NCI-H2029 treated with DMSO at 0.1 percent for 48 hours (cell line): ENCODE measurements at regions not wholly inside any gene's neighbourhood (a gene's known extent, or its start where the extent isn't known, plus 50 kb on each side); places are given as distances from the start of the nearest gene placed in this dataset.

Experiments
- DNase-seq: peaks from one replicate; lab custom pipeline; 2025; lab: John Stamatoyannopoulos, UW

- no peak for DNase-seq
Measured at GRCh38 chr4:138858419-138858818, 157.2 kb upstream of the NOCT start.

- DNase-seq = no peak
Measured at GRCh38 chr4:138857416-138857815, 158.2 kb upstream of the NOCT start.

DNA sequence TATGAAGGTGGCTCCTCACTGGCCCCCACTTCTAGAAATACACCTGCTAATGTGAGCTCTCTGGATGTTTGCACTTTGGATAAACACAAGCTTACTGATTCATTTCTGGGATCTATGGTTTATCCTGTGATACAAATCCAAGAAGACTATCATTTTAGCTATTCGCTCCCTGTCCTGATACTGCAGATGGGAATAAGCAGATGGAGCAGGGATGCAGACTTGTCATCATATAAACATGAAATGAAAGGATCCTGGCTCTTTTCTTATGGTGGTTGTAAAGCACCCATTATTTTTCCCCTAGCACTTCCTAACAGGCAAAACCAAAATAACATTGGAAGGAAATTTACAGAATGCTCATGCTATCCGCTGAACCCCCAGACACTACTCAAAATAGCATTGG, 162.9 kb upstream of the NOCT start:
- DNase-seq = no peak

- DNase-seq = no peak
Measured at GRCh38 chr4:138851391-138852335, 163.9 kb upstream of the NOCT start.

DNA sequence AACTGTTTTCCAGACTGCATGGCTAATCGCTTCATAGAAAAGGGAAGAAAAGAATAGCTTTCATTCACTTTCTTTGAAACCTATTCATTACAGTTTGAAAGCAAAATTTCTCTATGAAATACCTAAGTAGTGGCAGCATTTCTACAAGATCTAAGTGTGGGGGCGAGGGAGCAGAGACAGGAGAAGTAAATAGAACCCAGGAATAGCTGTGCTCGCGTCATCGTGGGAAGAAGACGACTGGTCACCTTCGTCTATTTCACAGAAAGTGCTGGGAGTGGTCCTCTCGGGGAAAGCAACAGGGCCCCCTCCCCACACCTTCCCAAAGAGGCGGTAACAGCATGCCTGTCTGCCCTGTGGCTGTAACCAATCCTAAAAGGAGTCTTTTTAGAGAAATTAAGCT, 169.9 kb upstream of the NOCT start:
- no peak for DNase-seq

- no peak for DNase-seq
Measured at GRCh38 chr4:138845054-138845453, 170.5 kb upstream of the NOCT start.

GRCh38 chr4:138843616-138844015, 172.0 kb upstream of the NOCT start:
- DNase-seq = no peak

DNA sequence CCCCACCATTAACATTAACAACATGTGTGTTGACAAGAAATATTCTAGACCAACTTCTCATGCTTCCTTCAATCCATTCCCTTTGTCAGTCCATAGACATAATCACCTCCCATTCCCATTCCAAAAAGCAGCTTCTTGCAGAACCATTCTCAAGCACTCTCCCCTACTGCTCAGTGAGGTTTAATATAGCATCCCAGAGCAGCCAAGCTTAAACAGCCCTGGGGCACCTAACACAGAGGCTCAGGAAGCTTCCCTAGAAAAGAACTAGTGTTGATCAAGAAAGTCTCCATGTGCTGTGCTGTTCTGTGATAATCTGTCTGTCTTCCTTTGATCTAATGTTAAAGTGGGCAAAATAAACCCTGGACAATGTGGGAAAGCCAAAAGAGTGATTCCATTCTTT, 174.2 kb upstream of the NOCT start:
- no peak for DNase-seq

GRCh38 chr4:138838251-138838650, 177.3 kb upstream of the NOCT start:
- DNase-seq = no peak

- DNase-seq = no peak
Measured at GRCh38 chr4:138835832-138836533, 179.6 kb upstream of the NOCT start.

GRCh38 chr4:138833974-138834373, 181.6 kb upstream of the NOCT start:
- DNase-seq = no peak

GRCh38 chr4:138832563-138832962, 183.0 kb upstream of the NOCT start:
- no peak for DNase-seq

DNA sequence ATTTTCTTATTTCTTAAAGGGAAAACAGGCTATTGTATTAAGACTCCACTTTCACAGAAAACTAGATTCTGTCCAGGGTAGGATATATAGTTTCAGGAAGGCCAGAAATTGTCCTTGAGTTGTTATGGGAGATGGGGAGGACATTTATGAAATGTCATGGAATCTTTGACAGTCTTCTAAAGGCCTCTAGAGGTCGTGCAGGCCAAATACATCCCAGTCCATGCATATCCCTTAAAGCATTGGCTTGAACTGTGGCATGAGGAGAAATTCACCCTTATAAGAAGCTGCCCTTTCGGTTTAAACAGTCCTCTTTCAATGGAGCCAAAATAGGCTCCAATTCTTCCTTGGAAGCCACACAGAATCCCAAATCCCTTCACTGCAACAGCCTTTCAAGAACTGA, 183.6 kb upstream of the NOCT start:
- no peak for DNase-seq

GRCh38 chr4:138828926-138829325, 186.7 kb upstream of the NOCT start:
- DNase-seq = no peak

GRCh38 chr4:138826754-138827153, 188.8 kb upstream of the NOCT start:
- DNase-seq = no peak

- DNase-seq = no peak
Measured at GRCh38 chr4:138826322-138826721, 189.3 kb upstream of the NOCT start.

DNA sequence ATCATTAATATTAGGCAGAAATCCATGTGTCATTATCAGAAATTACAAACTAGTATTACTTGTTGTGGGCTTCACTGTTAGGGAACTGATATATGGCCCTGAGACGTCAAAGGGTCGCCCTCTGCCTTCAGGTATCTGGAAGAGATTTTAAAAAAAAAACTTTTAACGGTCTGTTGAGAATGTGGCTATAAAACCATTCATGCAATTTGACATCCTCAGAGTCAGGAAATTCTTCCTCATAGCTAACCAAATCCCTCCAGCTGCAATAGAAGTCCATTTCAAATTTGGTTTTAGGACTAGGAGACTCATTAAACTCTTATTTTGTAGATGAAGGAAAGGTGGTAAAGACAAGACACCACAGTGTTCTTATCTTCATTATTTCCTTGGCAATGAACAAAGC, 194.2 kb upstream of the NOCT start:
- no peak for DNase-seq

DNA sequence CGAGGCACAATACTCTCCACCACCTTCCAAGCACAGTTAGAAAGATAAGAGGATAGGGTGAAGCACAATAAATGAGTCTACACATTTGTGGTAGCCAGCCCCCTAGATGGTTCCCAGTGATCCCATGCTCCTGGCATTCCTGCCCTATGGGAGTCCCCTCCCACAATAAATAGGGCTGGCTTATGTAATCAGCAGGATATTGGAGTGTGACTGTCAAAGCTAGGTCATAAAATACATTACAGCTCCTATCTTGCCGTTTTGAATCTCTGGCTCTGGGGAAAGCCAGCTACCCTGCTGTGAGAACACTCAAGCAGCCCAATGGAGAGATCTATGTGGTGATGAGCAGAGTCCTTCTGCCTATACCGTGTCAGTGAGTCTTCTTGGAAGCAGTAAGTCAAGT, 198.7 kb upstream of the NOCT start:
- DNase-seq = no peak

DNA sequence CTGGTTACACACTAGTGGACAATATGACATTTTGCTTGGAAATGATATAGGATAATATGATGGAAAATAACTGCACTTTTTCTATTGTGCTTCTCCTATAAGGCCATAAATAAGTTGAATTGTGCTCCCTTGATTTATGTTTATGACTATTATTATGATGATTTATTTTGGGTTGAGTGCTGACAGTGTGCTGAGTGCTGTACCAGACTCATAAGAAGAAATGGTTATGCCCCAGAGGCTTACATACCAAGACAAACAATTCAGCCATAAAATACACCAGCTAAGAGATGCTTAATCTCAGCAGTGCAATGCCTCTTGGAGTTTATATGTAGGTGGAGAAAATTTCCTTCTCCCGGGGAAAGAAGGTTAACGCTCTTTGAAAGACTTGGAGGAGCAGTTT, 199.8 kb upstream of the NOCT start:
- no peak for DNase-seq

GRCh38 chr4:138805736-138806135, 209.8 kb upstream of the NOCT start:
- no peak for DNase-seq

GRCh38 chr4:138804711-138805110, 210.9 kb upstream of the NOCT start:
- DNase-seq = no peak

DNA sequence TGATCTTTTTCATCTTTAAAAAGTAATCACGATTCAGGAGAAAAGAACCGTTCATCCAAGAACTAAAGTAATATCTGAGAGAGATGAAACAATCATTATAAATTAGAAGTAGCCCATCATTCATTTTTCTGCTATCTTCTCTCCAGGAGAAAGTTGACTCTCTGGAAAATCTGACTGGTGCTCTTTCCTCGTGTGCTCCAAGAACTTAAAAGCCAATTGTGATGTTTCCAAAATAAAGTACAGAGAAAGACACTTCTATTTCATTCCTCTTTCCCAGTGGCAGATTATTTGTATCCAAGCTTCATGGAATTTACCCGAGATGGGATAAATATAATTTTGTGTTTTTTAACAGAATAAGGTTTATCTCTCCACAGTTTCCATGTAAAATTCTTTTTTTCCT, 212.5 kb upstream of the NOCT start:
- no peak for DNase-seq

DNA sequence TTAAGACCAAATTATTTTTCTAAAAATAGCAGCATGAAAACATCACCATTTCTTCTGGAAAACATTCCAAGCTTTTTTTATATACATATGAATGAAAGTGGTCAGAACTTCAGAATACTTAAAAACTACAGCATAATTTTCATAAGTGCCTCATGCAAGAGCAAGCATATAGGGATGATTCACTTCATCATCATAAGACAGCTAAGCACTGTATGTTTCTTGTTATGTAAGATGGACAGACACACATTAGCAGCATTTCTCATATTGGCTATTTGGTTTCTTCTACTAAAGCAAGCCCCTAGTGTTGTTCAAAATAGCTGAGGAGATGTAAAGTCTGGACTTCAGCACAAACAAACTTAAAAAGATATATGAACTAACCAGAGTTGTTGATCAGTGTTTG, 213.1 kb upstream of the NOCT start:
- DNase-seq = no peak
